GM12878 (cell line): ENCODE measurements at regions not wholly inside any gene's neighbourhood (a gene's known extent, or its start where the extent isn't known, plus 50 kb on each side); places are given as distances from the start of the nearest gene placed in this dataset.

Experiments used
- ATAC-seq: fragments of 200-7000 bp; cut with Tn5 transposase; 3 replicates; pipeline ENCODE4 v1.9.1; 2020; ENCODE audit warnings: mild to moderate bottlenecking, moderate library complexity
- BruUV-seq: library from RNA; stranded (reverse); fragments of 400-500 nt; replicated peaks from 2 replicates; lab custom pipeline; 2021; lab: Mats Ljungman, UMichigan
- CTCF ChIA-PET: fragments of 300-600 bp; sonication (Branson Sonifier 250); formaldehyde crosslinking; extraction: SDS; loops from one replicate; lab custom pipeline; 2021; ENCODE audit warnings: inconsistent platforms; lab: Yijun Ruan, JAX
- POLR2A ChIA-PET: fragments of 350-600 bp; formaldehyde crosslinking; extraction: SDS; loops from one replicate; lab custom pipeline; 2021; ENCODE audit warnings: inconsistent platforms; lab: Charles Lee
- RAD21 ChIA-PET: fragments of 300-600 bp; sonication (Branson Sonifier 250); formaldehyde crosslinking; loops from one replicate; lab custom pipeline; 2023; ENCODE audit warnings: antibody characterized with exemption; ENCODE audit not compliant: unreplicated experiment; lab: Charles Lee
- SMC1A ChIA-PET: fragments of 300-600 bp; sonication (Branson Sonifier 250); formaldehyde crosslinking; loops from one replicate; lab custom pipeline; 2023; ENCODE audit not compliant: unreplicated experiment, uncharacterized antibody; lab: Charles Lee
- DNase-seq: peaks from one replicate; pipeline ENCODE4 v3.0.0-alpha.2; 2011; ENCODE audit warnings: low read depth, low spot score
- FAIRE-seq: peaks from 3 replicates; lab custom pipeline; 2011; peaks lifted over from hg19 to GRCh38; lab: Jason Lieb, UNC
- H2AFZ ChIP-seq: 2 replicates; pipeline ENCODE4 v1.6.0; 2011; ENCODE audit warnings: low read depth, low read length, control low read depth; ENCODE audit not compliant: control insufficient read depth
- H3K27ac ChIP-seq: 2 replicates; pipeline ENCODE4 v1.5.1; 2011; ENCODE audit warnings: control low read depth; ENCODE audit not compliant: control insufficient read depth, insufficient read depth
- H3K27me3 ChIP-seq, 2 experiments: replicated peaks in 1 of 2; 2 replicates each; pipeline versions ENCODE4 v1.6.0 to v1.6.1; 2011; ENCODE audit warnings: low read length in 1 of 2; ENCODE audit not compliant: control insufficient read depth in 2 of 2, insufficient read depth in 2 of 2
- H3K36me3 ChIP-seq, 2 experiments: 2 replicates each; pipeline ENCODE4 v1.5.1; 2011; ENCODE audit warnings: low read length in 1 of 2; ENCODE audit not compliant: control insufficient read depth in 2 of 2, insufficient read depth in 2 of 2
- H3K4me1 ChIP-seq: 2 replicates; pipeline ENCODE4 v1.6.1; 2011; ENCODE audit warnings: mild to moderate bottlenecking, low read length, moderate library complexity, mixed read lengths; ENCODE audit not compliant: control insufficient read depth, insufficient read depth
- H3K4me2 ChIP-seq: 2 replicates; pipeline ENCODE4 v1.6.0; 2011; ENCODE audit warnings: control low read depth; ENCODE audit not compliant: control insufficient read depth, insufficient read depth
- H3K4me3 ChIP-seq: fragments of 200-600 bp; sonication (generic); 2 replicates; pipeline ENCODE4 v1.5.1; 2016
- H3K79me2 ChIP-seq: 2 replicates; pipeline ENCODE4 v1.6.0; 2011; ENCODE audit warnings: low read length; ENCODE audit not compliant: control insufficient read depth, insufficient read depth
- H3K9ac ChIP-seq: 2 replicates; pipeline ENCODE4 v1.8.0; 2011; ENCODE audit warnings: low read length, control low read depth, mixed read lengths; ENCODE audit not compliant: control insufficient read depth, insufficient read depth
- H3K9me3 ChIP-seq: replicated peaks from 3 replicates; pipeline ENCODE4 v1.5.1; 2011; ENCODE audit warnings: mild to moderate bottlenecking, low read length; ENCODE audit not compliant: control insufficient read depth, insufficient read depth
- H4K20me1 ChIP-seq: 2 replicates; pipeline ENCODE4 v1.6.0; 2011; ENCODE audit not compliant: control insufficient read depth, insufficient read depth
- CREM ChIP-seq: IDR thresholded peaks from 2 replicates; pipeline ENCODE4 v1.6.1; 2014; ENCODE audit warnings: antibody characterized with exemption, low read depth
- EZH2 ChIP-seq: IDR thresholded peaks from 2 replicates; pipeline ENCODE4 v1.6.1; 2012; ENCODE audit warnings: low read depth, mild to moderate bottlenecking, control low read depth, inconsistent platforms, low read length, borderline replicate concordance; ENCODE audit not compliant: control insufficient read depth
- HDAC6 ChIP-seq: fragments of 200-600 bp; sonication (generic); IDR thresholded peaks from one replicate; pipeline ENCODE4 v1.8.0; 2017; ENCODE audit warnings: antibody characterized with exemption; ENCODE audit not compliant: unreplicated experiment
- MXI1 ChIP-seq: fragments of 150-350 bp; IDR thresholded peaks from 2 replicates; pipeline ENCODE4 v1.6.1; 2011; ENCODE audit warnings: low read depth, mild to moderate bottlenecking, inconsistent platforms, low read length, improper control_type of control experiment
- NR2C1 ChIP-seq: fragments of 450-650 bp; IDR thresholded peaks from 2 replicates; pipeline ENCODE4 v1.6.1; 2017; ENCODE audit warnings: antibody characterized with exemption, mild to moderate bottlenecking, moderate library complexity
- NR2F1 ChIP-seq: fragments of 450-650 bp; conservative IDR thresholded peaks from 2 replicates; pipeline ENCODE4 v1.6.1; 2017; ENCODE audit warnings: mild to moderate bottlenecking
- SREBF2 ChIP-seq: IDR thresholded peaks from 2 replicates; pipeline ENCODE4 v1.6.1; 2012; ENCODE audit warnings: mild to moderate bottlenecking, low read length
- STAT3 ChIP-seq: IDR thresholded peaks from 2 replicates; pipeline ENCODE4 v1.6.1; 2011; ENCODE audit warnings: low read depth, low read length, improper control_type of control experiment
- TBL1XR1 ChIP-seq: IDR thresholded peaks from 2 replicates; pipeline ENCODE4 v1.6.1; 2012; ENCODE audit warnings: low read depth, low read length, improper control_type of control experiment
- ZZZ3 ChIP-seq: IDR thresholded peaks from 2 replicates; pipeline ENCODE4 v1.6.1; 2011; ENCODE audit warnings: low read depth; ENCODE audit not compliant: control insufficient read depth, insufficient read length
- WGBS: methylation state at CpG from one replicate; pipeline ENCODE4 v1.1.6; 2016; ENCODE audit warnings: low lambda C conversion rate; ENCODE audit not compliant: insufficient replicate concordance, insufficient coverage; ENCODE audit errors: missing lambda C conversion rate; 5-methylcytosine and 5-hydroxymethylcytosine counted together
- in situ Hi-C: fragments of 300-500 bp; cut with MboI; formaldehyde crosslinking; loops from 9 replicates; pipeline ENCODE4 v1.14.3; 2018; ENCODE audit warnings: mixed read lengths
- intact Hi-C: fragments of 100-400 bp; cut with micrococcal nuclease; formaldehyde crosslinking; loops from one replicate; pipeline ENCODE4 v1.14.2; 2022; ENCODE audit not compliant: unreplicated experiment
- TF ChIP-seq, protein P1 (sequence below): fragments of 450-650 bp; IDR thresholded peaks from 2 replicates; pipeline ENCODE4 v1.6.1; 2017; ENCODE audit warnings: antibody characterized with exemption, mild to moderate bottlenecking, moderate library complexity
- TF ChIP-seq, protein P2 (sequence below): IDR thresholded peaks from 2 replicates; pipeline ENCODE4 v1.6.1; 2012; ENCODE audit warnings: mild to moderate bottlenecking, low read depth, low read length
- TF ChIP-seq, protein P3 (sequence below): fragments of 450-650 bp; IDR thresholded peaks from 2 replicates; pipeline ENCODE4 v1.6.1; 2018; ENCODE audit warnings: borderline replicate concordance, mild to moderate bottlenecking; ENCODE audit not compliant: partially characterized antibody
- TF ChIP-seq, protein P4 (sequence below): fragments of 450-650 bp; IDR thresholded peaks from 2 replicates; pipeline ENCODE4 v1.6.1; 2017; ENCODE audit warnings: borderline replicate concordance

DNA sequence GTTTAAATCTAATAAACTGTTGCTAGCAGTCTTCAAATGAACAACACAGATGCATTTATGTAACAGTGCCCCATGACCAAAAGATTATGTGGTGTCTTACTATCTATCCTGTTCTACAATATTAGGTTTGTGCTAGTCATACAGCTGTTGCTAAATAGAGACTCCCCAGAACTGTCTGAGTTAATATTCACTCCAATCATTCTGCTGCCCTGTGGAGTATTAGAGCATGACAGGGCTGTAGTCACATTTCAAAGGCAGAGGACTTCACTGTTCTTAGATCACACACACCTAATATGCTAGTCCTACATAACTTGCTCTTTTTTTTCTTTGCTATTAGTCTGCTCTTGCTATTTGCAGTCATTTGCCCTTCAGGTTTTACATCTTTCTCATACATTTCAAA is 157.6 kb upstream of the MDGA2 start (continued):
- TF ChIP-seq, protein P1, sequence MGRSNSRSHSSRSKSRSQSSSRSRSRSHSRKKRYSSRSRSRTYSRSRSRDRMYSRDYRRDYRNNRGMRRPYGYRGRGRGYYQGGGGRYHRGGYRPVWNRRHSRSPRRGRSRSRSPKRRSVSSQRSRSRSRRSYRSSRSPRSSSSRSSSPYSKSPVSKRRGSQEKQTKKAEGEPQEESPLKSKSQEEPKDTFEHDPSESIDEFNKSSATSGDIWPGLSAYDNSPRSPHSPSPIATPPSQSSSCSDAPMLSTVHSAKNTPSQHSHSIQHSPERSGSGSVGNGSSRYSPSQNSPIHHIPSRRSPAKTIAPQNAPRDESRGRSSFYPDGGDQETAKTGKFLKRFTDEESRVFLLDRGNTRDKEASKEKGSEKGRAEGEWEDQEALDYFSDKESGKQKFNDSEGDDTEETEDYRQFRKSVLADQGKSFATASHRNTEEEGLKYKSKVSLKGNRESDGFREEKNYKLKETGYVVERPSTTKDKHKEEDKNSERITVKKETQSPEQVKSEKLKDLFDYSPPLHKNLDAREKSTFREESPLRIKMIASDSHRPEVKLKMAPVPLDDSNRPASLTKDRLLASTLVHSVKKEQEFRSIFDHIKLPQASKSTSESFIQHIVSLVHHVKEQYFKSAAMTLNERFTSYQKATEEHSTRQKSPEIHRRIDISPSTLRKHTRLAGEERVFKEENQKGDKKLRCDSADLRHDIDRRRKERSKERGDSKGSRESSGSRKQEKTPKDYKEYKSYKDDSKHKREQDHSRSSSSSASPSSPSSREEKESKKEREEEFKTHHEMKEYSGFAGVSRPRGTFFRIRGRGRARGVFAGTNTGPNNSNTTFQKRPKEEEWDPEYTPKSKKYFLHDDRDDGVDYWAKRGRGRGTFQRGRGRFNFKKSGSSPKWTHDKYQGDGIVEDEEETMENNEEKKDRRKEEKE, result no peak
- TF ChIP-seq, protein P2, sequence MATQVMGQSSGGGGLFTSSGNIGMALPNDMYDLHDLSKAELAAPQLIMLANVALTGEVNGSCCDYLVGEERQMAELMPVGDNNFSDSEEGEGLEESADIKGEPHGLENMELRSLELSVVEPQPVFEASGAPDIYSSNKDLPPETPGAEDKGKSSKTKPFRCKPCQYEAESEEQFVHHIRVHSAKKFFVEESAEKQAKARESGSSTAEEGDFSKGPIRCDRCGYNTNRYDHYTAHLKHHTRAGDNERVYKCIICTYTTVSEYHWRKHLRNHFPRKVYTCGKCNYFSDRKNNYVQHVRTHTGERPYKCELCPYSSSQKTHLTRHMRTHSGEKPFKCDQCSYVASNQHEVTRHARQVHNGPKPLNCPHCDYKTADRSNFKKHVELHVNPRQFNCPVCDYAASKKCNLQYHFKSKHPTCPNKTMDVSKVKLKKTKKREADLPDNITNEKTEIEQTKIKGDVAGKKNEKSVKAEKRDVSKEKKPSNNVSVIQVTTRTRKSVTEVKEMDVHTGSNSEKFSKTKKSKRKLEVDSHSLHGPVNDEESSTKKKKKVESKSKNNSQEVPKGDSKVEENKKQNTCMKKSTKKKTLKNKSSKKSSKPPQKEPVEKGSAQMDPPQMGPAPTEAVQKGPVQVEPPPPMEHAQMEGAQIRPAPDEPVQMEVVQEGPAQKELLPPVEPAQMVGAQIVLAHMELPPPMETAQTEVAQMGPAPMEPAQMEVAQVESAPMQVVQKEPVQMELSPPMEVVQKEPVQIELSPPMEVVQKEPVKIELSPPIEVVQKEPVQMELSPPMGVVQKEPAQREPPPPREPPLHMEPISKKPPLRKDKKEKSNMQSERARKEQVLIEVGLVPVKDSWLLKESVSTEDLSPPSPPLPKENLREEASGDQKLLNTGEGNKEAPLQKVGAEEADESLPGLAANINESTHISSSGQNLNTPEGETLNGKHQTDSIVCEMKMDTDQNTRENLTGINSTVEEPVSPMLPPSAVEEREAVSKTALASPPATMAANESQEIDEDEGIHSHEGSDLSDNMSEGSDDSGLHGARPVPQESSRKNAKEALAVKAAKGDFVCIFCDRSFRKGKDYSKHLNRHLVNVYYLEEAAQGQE, result no peak
- TF ChIP-seq TBL1XR1 (no peak), SREBF2 (no peak), NR2C1 (no peak), STAT3 (no peak), NR2F1 (no peak)

DNA sequence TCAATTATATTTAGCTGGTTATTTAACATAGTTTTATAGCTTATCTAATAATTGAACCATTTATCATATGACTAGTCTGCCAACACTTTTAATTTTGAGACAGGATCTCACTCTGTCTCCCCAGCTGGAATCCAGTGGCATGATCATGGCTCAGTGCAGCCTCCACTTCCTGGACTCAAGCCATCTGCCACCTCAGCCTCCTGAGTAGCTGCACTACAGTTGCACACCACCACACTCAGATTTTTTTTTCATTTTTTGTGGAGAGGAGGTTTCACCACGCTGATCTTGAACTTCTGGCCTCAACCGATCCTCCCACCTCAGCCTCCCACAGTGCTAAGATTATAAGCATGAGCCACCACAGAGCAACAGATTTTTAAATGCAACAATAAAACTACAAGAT is 151.4 kb upstream of the MDGA2 start:
- SMC1A ChIA-PET, result interaction anchor here (1.1 kb wide), 1 partner anchor 9 kb away, joined by 3 read pairs; no protein-coding TSS in a partner anchor
- no peak for FAIRE-seq
- Histone ChIP-seq H3K79me2 (no peaks in the 10 kb centered on the region), H2AFZ (no peak overlapping the region), H3K4me3 (no peak overlapping the region), H3K4me2 (no peak overlapping the region), H3K9me3 (no peaks in the 10 kb centered on the region), H4K20me1 (no peaks in the 10 kb centered on the region), H3K36me3 (no peaks in the 10 kb centered on the region), H3K9ac (no peak overlapping the region), H3K27me3 (no peaks in the 10 kb centered on the region), H3K4me1 (no peaks in the 10 kb centered on the region), H3K27ac (no peak overlapping the region)
- in situ Hi-C loops, result no loop called here
- intact Hi-C loops, result no loop called here
- no TSS peak for BruUV-seq
- RAD21 ChIA-PET, result no interaction called here
- POLR2A ChIA-PET, result no interaction called here
- WGBS, result 19% methylated on average over 2 of the region's 2 CpGs
- no peak for ATAC-seq
- CTCF ChIA-PET, result no interaction called here
- DNase-seq, result no peak
- TF ChIP-seq, protein P3, sequence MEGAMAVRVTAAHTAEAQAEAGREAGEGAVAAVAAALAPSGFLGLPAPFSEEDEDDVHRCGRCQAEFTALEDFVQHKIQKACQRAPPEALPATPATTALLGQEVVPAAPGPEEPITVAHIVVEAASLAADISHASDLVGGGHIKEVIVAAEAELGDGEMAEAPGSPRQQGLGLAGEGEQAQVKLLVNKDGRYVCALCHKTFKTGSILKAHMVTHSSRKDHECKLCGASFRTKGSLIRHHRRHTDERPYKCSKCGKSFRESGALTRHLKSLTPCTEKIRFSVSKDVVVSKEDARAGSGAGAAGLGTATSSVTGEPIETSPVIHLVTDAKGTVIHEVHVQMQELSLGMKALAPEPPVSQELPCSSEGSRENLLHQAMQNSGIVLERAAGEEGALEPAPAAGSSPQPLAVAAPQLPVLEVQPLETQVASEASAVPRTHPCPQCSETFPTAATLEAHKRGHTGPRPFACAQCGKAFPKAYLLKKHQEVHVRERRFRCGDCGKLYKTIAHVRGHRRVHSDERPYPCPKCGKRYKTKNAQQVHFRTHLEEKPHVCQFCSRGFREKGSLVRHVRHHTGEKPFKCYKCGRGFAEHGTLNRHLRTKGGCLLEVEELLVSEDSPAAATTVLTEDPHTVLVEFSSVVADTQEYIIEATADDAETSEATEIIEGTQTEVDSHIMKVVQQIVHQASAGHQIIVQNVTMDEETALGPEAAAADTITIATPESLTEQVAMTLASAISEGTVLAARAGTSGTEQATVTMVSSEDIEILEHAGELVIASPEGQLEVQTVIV, result no peak
- TF ChIP-seq EZH2, result no peak
- TF ChIP-seq MXI1, result no peak
- TF ChIP-seq CREM, result no peak
- TF ChIP-seq, protein P4, sequence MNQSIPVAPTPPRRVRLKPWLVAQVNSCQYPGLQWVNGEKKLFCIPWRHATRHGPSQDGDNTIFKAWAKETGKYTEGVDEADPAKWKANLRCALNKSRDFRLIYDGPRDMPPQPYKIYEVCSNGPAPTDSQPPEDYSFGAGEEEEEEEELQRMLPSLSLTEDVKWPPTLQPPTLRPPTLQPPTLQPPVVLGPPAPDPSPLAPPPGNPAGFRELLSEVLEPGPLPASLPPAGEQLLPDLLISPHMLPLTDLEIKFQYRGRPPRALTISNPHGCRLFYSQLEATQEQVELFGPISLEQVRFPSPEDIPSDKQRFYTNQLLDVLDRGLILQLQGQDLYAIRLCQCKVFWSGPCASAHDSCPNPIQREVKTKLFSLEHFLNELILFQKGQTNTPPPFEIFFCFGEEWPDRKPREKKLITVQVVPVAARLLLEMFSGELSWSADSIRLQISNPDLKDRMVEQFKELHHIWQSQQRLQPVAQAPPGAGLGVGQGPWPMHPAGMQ, result no peak
- TF ChIP-seq ZZZ3, result no peak
- TF ChIP-seq HDAC6, result no peak
